Esophagus mucosa (tissue), 1 donor: ENCODE measurements at regions not wholly inside any gene's neighbourhood (a gene's known extent, or its start where the extent isn't known, plus 50 kb on each side); places are given as distances from the start of the nearest gene placed in this dataset.

ENCODE experiments used
- ATAC-seq: fragments of 200-7000 bp; cut with Tn5 transposase; one replicate; pipeline ENCODE4 v1.9.1; 2020
- donor health status: DM: yes; HTN: yes; CAD: no.

DNA sequence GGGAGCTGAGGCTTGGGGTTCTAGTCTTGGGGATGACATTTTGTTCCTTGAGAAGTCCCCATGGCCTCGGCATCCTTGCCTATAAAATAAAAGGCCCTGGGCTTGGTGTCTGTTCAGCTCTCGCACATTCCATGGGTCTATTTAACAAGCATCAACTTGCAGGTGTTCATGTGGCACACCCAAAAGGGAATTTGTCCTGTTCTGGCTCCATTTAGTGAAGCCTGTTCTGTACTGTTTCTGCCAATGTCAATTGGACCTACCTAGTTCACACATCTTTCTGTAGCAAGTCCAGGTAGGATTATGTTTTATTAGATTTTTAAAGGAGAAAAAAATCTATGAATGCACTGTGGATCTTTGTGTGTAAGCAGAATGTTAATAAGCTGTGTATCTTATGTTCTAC is 262.0 kb downstream of the HIVEP2 start:
- ATAC-seq = peak; percentile 55

GRCh38 chr6:142683714-142684141 is 261.2 kb downstream of the HIVEP2 start:
- ATAC-seq = no peak

DNA sequence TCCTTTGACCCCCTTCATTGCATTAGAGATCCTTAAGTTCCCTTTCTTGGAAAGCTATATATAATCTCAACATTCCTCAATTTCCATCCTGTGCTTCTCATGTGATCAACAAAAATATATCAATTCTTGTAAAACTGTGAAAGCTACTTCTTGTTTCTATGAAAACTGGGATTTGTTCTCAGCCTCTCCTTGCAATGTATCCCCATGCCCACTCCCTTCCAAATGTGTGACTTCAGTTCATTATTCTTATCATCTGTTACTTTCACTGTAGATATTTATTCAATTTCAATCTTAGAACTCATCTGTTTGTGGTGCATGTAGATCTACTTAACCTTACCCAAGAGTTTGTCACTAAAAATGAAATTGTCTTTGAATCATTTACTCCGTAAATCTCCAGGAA is 260.6 kb downstream of the HIVEP2 start:
- ATAC-seq = no peak

- ATAC-seq = no peak
These were observed 259.0 kb downstream of the HIVEP2 start for GRCh38 chr6:142685852-142686506.

DNA sequence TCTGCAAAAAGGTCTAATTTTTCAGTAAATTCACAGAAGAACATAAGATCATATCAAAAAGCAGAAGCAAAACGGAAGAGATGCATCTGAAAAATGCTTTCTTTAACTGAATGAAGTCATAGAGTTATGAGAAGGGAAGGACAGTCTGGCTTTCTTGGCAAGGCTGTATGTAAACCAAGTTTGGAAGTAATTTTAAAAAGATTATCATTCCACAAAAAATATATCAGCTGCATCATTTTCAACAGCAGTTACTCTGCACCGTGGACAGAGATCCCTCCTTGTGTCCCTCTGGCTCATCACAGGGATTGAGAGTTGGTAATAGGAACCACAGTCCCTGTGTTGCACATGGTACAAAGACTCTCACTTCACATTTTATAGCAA is 258.5 kb downstream of the HIVEP2 start:
- ATAC-seq = no peak

DNA sequence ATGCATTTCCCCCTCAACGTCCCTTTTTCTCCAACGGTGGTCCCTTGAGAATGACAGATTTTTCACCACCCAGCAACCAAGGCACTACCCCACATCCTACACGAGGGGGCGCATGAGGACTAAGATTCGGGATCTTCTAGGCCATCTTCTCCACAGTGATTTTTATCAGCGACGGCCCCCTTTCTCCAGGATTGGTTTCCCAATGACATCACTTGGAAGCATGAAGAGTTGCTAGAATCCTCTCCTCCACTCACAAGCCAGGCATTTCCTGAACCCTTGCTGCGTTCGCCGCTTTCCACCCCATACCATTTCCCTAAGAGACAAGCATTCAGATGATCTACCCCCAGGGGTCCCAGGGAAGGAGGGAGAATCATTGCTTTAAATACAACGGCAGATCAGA is 252.0 kb downstream of the HIVEP2 start:
- ATAC-seq = peak; percentile 71

DNA sequence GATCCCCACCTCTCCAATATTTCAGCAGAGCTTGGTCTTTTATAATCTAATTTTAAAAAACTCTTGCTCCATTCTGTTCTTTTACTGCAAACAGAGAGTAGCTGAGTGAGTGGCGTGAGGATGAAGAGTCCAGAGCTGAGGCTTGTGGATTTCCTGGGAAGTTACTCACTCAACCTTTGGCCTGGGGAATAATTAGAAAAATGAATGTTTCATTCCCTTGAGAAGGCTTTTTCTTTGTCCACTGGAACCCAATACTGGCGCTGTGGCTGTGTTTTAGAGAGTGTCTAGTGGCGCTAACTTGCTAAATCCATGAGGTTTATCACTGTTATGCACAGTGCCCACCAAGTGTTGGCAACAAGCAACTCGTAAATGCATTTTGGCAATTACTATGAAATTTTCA is 251.5 kb downstream of the HIVEP2 start:
- no peak for ATAC-seq

- ATAC-seq = no peak
These were observed 250.9 kb downstream of the HIVEP2 start for GRCh38 chr6:142694054-142694453.

GRCh38 chr6:142695016-142695415 is 250.0 kb downstream of the HIVEP2 start:
- no peak for ATAC-seq

GRCh38 chr6:142696123-142697000 is 248.6 kb downstream of the HIVEP2 start:
- ATAC-seq = peak; percentile 7

GRCh38 chr6:142697001-142697335 is 248.0 kb downstream of the HIVEP2 start:
- ATAC-seq = peak; percentile 14

- ATAC-seq = no peak
These were observed 247.1 kb downstream of the HIVEP2 start for GRCh38 chr6:142697922-142698321.

GRCh38 chr6:142698751-142699150 is 246.2 kb downstream of the HIVEP2 start:
- no peak for ATAC-seq

- ATAC-seq = peak; percentile 47
These were observed 245.6 kb downstream of the HIVEP2 start for GRCh38 chr6:142699391-142699790.

DNA sequence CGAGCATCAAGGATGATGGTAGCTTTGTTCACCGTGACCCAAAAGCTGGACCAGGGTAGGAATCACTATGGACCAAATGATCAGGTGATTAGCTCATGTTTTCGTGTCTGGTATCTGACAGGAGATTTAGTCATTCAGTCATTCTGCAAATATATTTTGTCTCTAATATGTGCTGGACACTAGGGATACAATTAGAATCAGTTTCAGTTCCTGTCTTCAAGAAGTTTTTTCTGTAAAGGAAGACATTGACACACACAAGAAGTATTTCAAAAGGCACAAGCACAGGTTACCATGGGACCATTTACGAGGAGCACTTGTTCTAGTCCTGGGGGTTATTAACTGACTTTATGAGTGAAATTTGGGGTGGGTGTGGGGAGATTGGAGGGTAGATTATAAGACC is 244.9 kb downstream of the HIVEP2 start:
- ATAC-seq = no peak

GRCh38 chr6:142700671-142701312 is 244.2 kb downstream of the HIVEP2 start:
- no peak for ATAC-seq
